Uterus (tissue), 3 donors: ENCODE measurements at regions not wholly inside any gene's neighbourhood (a gene's known extent, or its start where the extent isn't known, plus 50 kb on each side); places are given as distances from the start of the nearest gene placed in this dataset.

Experiments used
- DNase-seq, 2 donors: peaks; one replicate each; pipeline ENCODE4 v3.0.0-alpha.2; 2019 to 2020
- H3K27ac ChIP-seq, 2 donors: fragments of 200-600 bp; sonication (generic); 1 replicate in 1 of 2; 2 replicates in 1 of 2; pipeline ENCODE4 v1.5.1; 2016 to 2018
- H3K27me3 ChIP-seq, 2 donors: fragments of 200-600 bp; sonication (generic); one replicate each; pipeline ENCODE4 v1.5.1; 2018 to 2019; ENCODE audit warnings: control low read depth in 1 of 2
- H3K36me3 ChIP-seq, 2 donors: fragments of 200-600 bp; sonication (generic); one replicate each; pipeline ENCODE4 v1.5.1; 2019; ENCODE audit warnings: control low read depth in 1 of 2
- H3K4me1 ChIP-seq, 2 donors: fragments of 200-600 bp; sonication (generic); one replicate each; pipeline ENCODE4 v1.5.1; 2018 to 2019; ENCODE audit warnings: control low read depth in 1 of 2
- H3K4me3 ChIP-seq, 2 donors: fragments of 200-600 bp; sonication (generic); 1 replicate in 1 of 2; 2 replicates in 1 of 2; pipeline ENCODE4 v1.5.1; 2018 to 2019; ENCODE audit warnings: mild to moderate bottlenecking in 1 of 2
- H3K9me3 ChIP-seq, 2 donors: fragments of 200-600 bp; sonication (generic); one replicate each; pipeline ENCODE4 v1.5.1; 2019; ENCODE audit warnings: control low read depth in 1 of 2
- POLR2A ChIP-seq, 2 donors: fragments of 450-650 bp; IDR thresholded peaks; one replicate each; pipeline ENCODE4 v1.6.1; 2016; ENCODE audit warnings: antibody characterized with exemption in 2 of 2, mild to moderate bottlenecking in 1 of 2, moderate library complexity in 1 of 2
- intact Hi-C: fragments of 100-400 bp; cut with DNase I; formaldehyde crosslinking; loops from one replicate; pipeline ENCODE4 v1.15.1; 2023; ENCODE audit warnings: low total_unique reads
- TF ChIP-seq, protein P1 (sequence below), 4 experiments: fragments of 200-600 bp in 2 of 4; fragments of 450-650 bp in 2 of 4; sonication (generic) in 2 of 4; IDR thresholded peaks; one replicate each; pipeline ENCODE4 v1.5.1; 2016 to 2019; ENCODE audit warnings: antibody characterized with exemption in 4 of 4, mild to moderate bottlenecking in 2 of 4, moderate library complexity in 1 of 4
- donor health status: DM: yes; HTN: yes; CAD: no.

DNA sequence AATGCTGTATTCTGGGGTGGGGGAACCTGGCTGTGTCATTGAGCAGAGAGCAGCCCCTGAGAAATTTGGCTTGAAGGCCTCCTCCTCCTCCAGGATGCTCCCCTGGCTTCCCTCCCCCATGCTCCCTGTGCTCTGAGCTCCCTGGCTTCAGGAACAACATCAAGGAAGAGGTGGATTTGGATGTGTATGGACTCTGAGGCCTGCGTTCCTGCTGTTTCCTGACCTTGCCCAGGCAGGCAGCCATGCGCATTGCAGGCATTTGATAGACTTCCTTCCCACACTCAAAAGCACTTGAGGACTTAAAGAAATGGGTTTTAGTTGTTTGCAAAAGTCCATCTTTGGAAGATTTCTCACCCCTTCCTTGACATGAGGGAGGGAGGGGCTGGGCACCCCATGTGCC, 1317.1 kb downstream of the BRD1 start:
- no peaks in the 10 kb centered on the region for H3K27me3 ChIP-seq
- H3K36me3 ChIP-seq = no peaks in the 10 kb centered on the region
- DNase-seq = no peak
- H3K4me1 ChIP-seq = no peaks in the 10 kb centered on the region
- intact Hi-C loops = no loop called here
- H3K9me3 ChIP-seq = no peaks in the 10 kb centered on the region
- H3K4me3 ChIP-seq = no peak overlapping the region
- no peak overlapping the region for H3K27ac ChIP-seq
- TF ChIP-seq, protein P1, sequence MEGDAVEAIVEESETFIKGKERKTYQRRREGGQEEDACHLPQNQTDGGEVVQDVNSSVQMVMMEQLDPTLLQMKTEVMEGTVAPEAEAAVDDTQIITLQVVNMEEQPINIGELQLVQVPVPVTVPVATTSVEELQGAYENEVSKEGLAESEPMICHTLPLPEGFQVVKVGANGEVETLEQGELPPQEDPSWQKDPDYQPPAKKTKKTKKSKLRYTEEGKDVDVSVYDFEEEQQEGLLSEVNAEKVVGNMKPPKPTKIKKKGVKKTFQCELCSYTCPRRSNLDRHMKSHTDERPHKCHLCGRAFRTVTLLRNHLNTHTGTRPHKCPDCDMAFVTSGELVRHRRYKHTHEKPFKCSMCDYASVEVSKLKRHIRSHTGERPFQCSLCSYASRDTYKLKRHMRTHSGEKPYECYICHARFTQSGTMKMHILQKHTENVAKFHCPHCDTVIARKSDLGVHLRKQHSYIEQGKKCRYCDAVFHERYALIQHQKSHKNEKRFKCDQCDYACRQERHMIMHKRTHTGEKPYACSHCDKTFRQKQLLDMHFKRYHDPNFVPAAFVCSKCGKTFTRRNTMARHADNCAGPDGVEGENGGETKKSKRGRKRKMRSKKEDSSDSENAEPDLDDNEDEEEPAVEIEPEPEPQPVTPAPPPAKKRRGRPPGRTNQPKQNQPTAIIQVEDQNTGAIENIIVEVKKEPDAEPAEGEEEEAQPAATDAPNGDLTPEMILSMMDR (IDR thresholded peaks at IDR 0.05) = no peak
- no peak for TF ChIP-seq POLR2A (IDR thresholded peaks at IDR 0.05)

DNA sequence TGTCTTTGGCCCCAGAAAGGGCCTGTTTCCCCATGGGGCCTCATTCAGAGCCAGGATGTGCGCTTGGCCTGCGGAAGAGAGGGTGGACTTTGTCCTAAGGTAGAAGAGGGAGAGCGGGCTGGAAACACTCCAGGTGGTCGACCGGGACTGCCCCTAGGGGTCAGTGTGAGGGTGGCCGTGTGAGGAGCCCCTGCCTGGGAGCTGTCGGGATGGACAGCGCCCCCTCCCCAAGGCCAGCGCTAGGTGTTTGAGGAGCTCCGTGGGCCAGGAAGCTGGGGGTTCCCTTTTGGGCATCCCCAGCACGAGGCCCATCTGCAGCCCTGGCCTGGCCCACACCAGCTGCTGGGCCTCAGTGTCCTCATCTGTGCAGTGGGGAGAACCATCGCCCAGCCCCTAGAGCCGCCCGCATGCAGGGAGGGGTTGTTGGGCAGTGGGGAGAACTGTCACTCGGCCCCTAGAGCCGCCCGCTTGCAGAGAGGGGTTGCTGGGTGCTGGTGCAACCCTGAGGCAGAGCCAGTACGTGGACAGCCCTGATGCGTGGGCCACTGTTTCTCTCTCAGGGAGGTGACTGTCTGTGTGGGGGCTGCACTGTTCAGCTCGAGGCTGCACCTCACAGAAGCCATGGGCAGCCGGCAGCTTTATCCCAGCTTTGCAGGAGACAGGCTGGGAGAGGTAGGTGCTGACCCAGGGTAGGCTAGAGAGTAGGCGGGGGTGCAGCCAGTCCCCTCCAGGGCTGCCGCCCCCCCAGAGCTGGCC, 1319.9 kb downstream of the BRD1 start:
- TF ChIP-seq POLR2A (IDR thresholded peaks at IDR 0.05) = no peak
- TF ChIP-seq, protein P1 (IDR thresholded peaks at IDR 0.05) = no peak
- H3K9me3 ChIP-seq = no peaks in the 10 kb centered on the region
- H3K27me3 ChIP-seq = no peaks in the 10 kb centered on the region
- H3K4me1 ChIP-seq = no peaks in the 10 kb centered on the region
- no peak overlapping the region for H3K4me3 ChIP-seq
- intact Hi-C loops = no loop called here
- no peaks in the 10 kb centered on the region for H3K36me3 ChIP-seq
- DNase-seq = no peak
- H3K27ac ChIP-seq = no peak overlapping the region

DNA sequence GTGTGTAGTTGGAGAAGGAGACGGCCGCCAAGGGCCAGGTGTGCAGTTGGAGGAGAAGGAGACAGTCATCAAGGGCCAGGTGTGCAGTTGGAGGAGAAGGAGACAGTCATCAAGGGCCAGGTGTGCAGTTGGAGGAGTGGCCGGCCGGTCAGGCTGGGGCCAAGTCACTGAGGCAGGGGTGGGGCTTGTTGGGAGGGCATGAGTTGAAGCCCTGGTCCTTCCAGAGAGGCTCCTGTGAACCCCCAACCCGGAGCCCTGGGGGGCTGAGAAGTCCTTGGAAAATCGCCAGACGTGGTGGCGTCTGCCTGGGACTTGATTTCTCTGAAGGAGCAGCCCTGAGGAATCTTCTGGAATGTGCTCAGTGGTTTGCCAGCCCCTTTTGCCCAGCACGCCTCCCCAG, 1320.5 kb downstream of the BRD1 start:
- no peak overlapping the region for H3K27ac ChIP-seq
- TF ChIP-seq POLR2A (IDR thresholded peaks at IDR 0.05) = no peak
- TF ChIP-seq, protein P1 (IDR thresholded peaks at IDR 0.05) = no peak
- no peaks in the 10 kb centered on the region for H3K27me3 ChIP-seq
- no peak for DNase-seq
- no peaks in the 10 kb centered on the region for H3K9me3 ChIP-seq
- no peak overlapping the region for H3K4me3 ChIP-seq
- intact Hi-C loops = no loop called here
- no peaks in the 10 kb centered on the region for H3K4me1 ChIP-seq
- no peaks in the 10 kb centered on the region for H3K36me3 ChIP-seq

- Histone ChIP-seq H3K9me3 (no peaks in the 10 kb centered on the region), H3K36me3 (no peaks in the 10 kb centered on the region), H3K4me3 (no peak overlapping the region), H3K27me3 (no peaks in the 10 kb centered on the region), H3K4me1 (no peaks in the 10 kb centered on the region), H3K27ac (no peak overlapping the region)
- TF ChIP-seq POLR2A (IDR thresholded peaks at IDR 0.05) = no peak
- TF ChIP-seq, protein P1 (IDR thresholded peaks at IDR 0.05) = no peak
- intact Hi-C loops = no loop called here
- no peak for DNase-seq
Observed at GRCh38 chr22:48506506-48507145, 1321.0 kb downstream of the BRD1 start.

GRCh38 chr22:48505891-48506290, 1321.8 kb downstream of the BRD1 start:
- intact Hi-C loops = no loop called here
- Histone ChIP-seq H3K27ac (no peak overlapping the region), H3K4me3 (no peak overlapping the region), H3K36me3 (no peaks in the 10 kb centered on the region), H3K4me1 (no peaks in the 10 kb centered on the region), H3K9me3 (no peaks in the 10 kb centered on the region), H3K27me3 (no peaks in the 10 kb centered on the region)
- no peak for DNase-seq
- TF ChIP-seq, protein P1 (IDR thresholded peaks at IDR 0.05) = no peak
- TF ChIP-seq POLR2A (IDR thresholded peaks at IDR 0.05) = no peak
